HUDEP-2 (cell line): ENCODE measurements at regions not wholly inside any gene's neighbourhood (a gene's known extent, or its start where the extent isn't known, plus 50 kb on each side); places are given as distances from the start of the nearest gene placed in this dataset.

Experiments used
- DNase-seq, 76 experiments: peaks; one replicate each; lab custom pipeline; 2025; ENCODE audit not compliant: unreplicated experiment in 76 of 76; lab: John Stamatoyannopoulos, UW

- no peak for DNase-seq
Observed at GRCh38 chr2:81163583-81163982, 859.0 kb upstream of the LRRTM1 start.

GRCh38 chr2:81158505-81158904 is 854.0 kb upstream of the LRRTM1 start:
- DNase-seq = no peak

GRCh38 chr2:81148323-81148722 is 843.8 kb upstream of the LRRTM1 start:
- DNase-seq = no peak

GRCh38 chr2:81136296-81136695 is 831.7 kb upstream of the LRRTM1 start:
- DNase-seq = no peak

GRCh38 chr2:81097361-81097760 is 792.8 kb upstream of the LRRTM1 start:
- DNase-seq = no peak

GRCh38 chr2:81093031-81093430 is 788.5 kb upstream of the LRRTM1 start:
- no peak for DNase-seq

GRCh38 chr2:81087646-81088045 is 783.1 kb upstream of the LRRTM1 start:
- DNase-seq = no peak

- no peak for DNase-seq
Observed at GRCh38 chr2:81084101-81084500, 779.5 kb upstream of the LRRTM1 start.

GRCh38 chr2:81078631-81079030 is 774.1 kb upstream of the LRRTM1 start:
- no peak for DNase-seq

GRCh38 chr2:81078102-81078501 is 773.5 kb upstream of the LRRTM1 start:
- no peak for DNase-seq

- no peak for DNase-seq
Observed at GRCh38 chr2:81077396-81077795, 772.8 kb upstream of the LRRTM1 start.

GRCh38 chr2:81073412-81073811 is 768.9 kb upstream of the LRRTM1 start:
- DNase-seq = no peak

GRCh38 chr2:81068144-81068543 is 763.6 kb upstream of the LRRTM1 start:
- DNase-seq = no peak

- no peak for DNase-seq
Observed at GRCh38 chr2:81061016-81061415, 756.5 kb upstream of the LRRTM1 start.

- no peak for DNase-seq
Observed at GRCh38 chr2:81050580-81051095, 746.1 kb upstream of the LRRTM1 start.

GRCh38 chr2:81043681-81044080 is 739.1 kb upstream of the LRRTM1 start:
- no peak for DNase-seq

- DNase-seq = no peak
Observed at GRCh38 chr2:81007104-81007503, 702.6 kb upstream of the LRRTM1 start.

- DNase-seq = no peak
Observed at GRCh38 chr2:81002906-81003305, 698.4 kb upstream of the LRRTM1 start.

- no peak for DNase-seq
Observed at GRCh38 chr2:80987466-80987865, 682.9 kb upstream of the LRRTM1 start.

- no peak for DNase-seq
Observed at GRCh38 chr2:80969900-80970299, 665.3 kb upstream of the LRRTM1 start.

- DNase-seq = no peak
Observed at GRCh38 chr2:80968450-80968849, 663.9 kb upstream of the LRRTM1 start.

- no peak for DNase-seq
Observed at GRCh38 chr2:80947601-80948130, 643.1 kb upstream of the LRRTM1 start.

- DNase-seq = no peak
Observed at GRCh38 chr2:80943487-80943886, 638.9 kb upstream of the LRRTM1 start.
